ENCODE measurements at regions not wholly inside any gene's neighbourhood (a gene's known extent, or its start where the extent isn't known, plus 50 kb on each side); places are given as distances from the start of the nearest gene placed in this dataset.
A peak's percentile ranks its signal among the peaks of the same experiment; 100 is the strongest.
"Not testable (repeated sequence)": the region's sequence is repeated elsewhere in the genome, so short reads cannot be mapped to it uniquely, and the experiment has no call there.

- no peak for DNase-seq (ENCODE audit: low read depth in 4 of 4, low spot score in 2 of 4)
Measured at GRCh38 chr6:147950623-147950987, 392.0 kb upstream of the SASH1 start.

GRCh38 chr6:147951726-147952125 lies 390.9 kb upstream of the SASH1 start:
- no peak for DNase-seq (ENCODE audit: low read depth in 4 of 4, low spot score in 2 of 4)

- no peak for DNase-seq (ENCODE audit: low read depth in 4 of 4, low spot score in 2 of 4)
Measured at GRCh38 chr6:147954938-147955337, 387.7 kb upstream of the SASH1 start.

GRCh38 chr6:147958683-147959082 lies 384.0 kb upstream of the SASH1 start:
- DNase-seq (ENCODE audit: low read depth in 4 of 4, low spot score in 2 of 4), result no peak

- no peak for DNase-seq (ENCODE audit: low read depth in 4 of 4, low spot score in 2 of 4)
Measured at GRCh38 chr6:147961481-147962141, 381.0 kb upstream of the SASH1 start.

- not testable (repeated sequence) for DNase-seq (ENCODE audit: low read depth in 4 of 4, low spot score in 2 of 4)
Measured at GRCh38 chr6:147965448-147965847, 377.2 kb upstream of the SASH1 start.

- DNase-seq (ENCODE audit: low read depth in 4 of 4, low spot score in 2 of 4), result no peak
Measured at GRCh38 chr6:147970970-147971369, 371.7 kb upstream of the SASH1 start.

GRCh38 chr6:147972448-147972847 lies 370.2 kb upstream of the SASH1 start:
- no peak for DNase-seq (ENCODE audit: low read depth in 4 of 4, low spot score in 2 of 4)

GRCh38 chr6:147973806-147974205 lies 368.8 kb upstream of the SASH1 start:
- no peak for DNase-seq (ENCODE audit: low read depth in 4 of 4, low spot score in 2 of 4)

- DNase-seq (ENCODE audit: low read depth in 4 of 4, low spot score in 2 of 4), result no peak
Measured at GRCh38 chr6:147974376-147974775, 368.3 kb upstream of the SASH1 start.

- DNase-seq (ENCODE audit: low read depth in 4 of 4, low spot score in 2 of 4), result no peak
Measured at GRCh38 chr6:147977851-147978465, 364.7 kb upstream of the SASH1 start.

GRCh38 chr6:147979966-147980365 lies 362.7 kb upstream of the SASH1 start:
- no peak for DNase-seq (ENCODE audit: low read depth in 4 of 4, low spot score in 2 of 4)

- no peak for DNase-seq (ENCODE audit: low read depth in 4 of 4, low spot score in 2 of 4)
Measured at GRCh38 chr6:147983581-147984366, 358.9 kb upstream of the SASH1 start.

GRCh38 chr6:147986846-147987245 lies 355.8 kb upstream of the SASH1 start:
- peak in 1 of 4 donors; percentile 11 for DNase-seq (ENCODE audit: low read depth in 4 of 4, low spot score in 2 of 4)

GRCh38 chr6:147990159-147990558 lies 352.5 kb upstream of the SASH1 start:
- DNase-seq (ENCODE audit: low read depth in 4 of 4, low spot score in 2 of 4), result no peak

GRCh38 chr6:147991961-147992360 lies 350.7 kb upstream of the SASH1 start:
- no peak for DNase-seq (ENCODE audit: low read depth in 4 of 4, low spot score in 2 of 4)

GRCh38 chr6:147999001-147999540 lies 343.6 kb upstream of the SASH1 start:
- no peak for DNase-seq (ENCODE audit: low read depth in 4 of 4, low spot score in 2 of 4)

- no peak for DNase-seq (ENCODE audit: low read depth in 4 of 4, low spot score in 2 of 4)
Measured at GRCh38 chr6:148001844-148002642, 340.6 kb upstream of the SASH1 start.

GRCh38 chr6:148004651-148005050 lies 338.0 kb upstream of the SASH1 start:
- no peak for DNase-seq (ENCODE audit: low read depth in 4 of 4, low spot score in 2 of 4)

GRCh38 chr6:148005806-148006205 lies 336.8 kb upstream of the SASH1 start:
- no peak for DNase-seq (ENCODE audit: low read depth in 4 of 4, low spot score in 2 of 4)

GRCh38 chr6:148010516-148010915 lies 332.1 kb upstream of the SASH1 start:
- not testable (repeated sequence) for DNase-seq (ENCODE audit: low read depth in 4 of 4, low spot score in 2 of 4)

Data from left renal cortex interstitium (tissue), 4 donors.